Amniotic stem cell (primary cell): ENCODE measurements at regions not wholly inside any gene's neighbourhood (a gene's known extent, or its start where the extent isn't known, plus 50 kb on each side); places are given as distances from the start of the nearest gene placed in this dataset.

Experiments
- DNase-seq: peaks from one replicate; lab custom pipeline; 2025; lab: John Stamatoyannopoulos, UW

GRCh38 chr4:117429506-117429905, 344.1 kb upstream of the TRAM1L1 start:
- DNase-seq = no peak

GRCh38 chr4:117434424-117434823, 349.0 kb upstream of the TRAM1L1 start:
- no peak for DNase-seq

- no peak for DNase-seq
These were observed 362.5 kb upstream of the TRAM1L1 start for GRCh38 chr4:117447925-117448324.

- DNase-seq = no peak
These were observed 369.7 kb upstream of the TRAM1L1 start for GRCh38 chr4:117455088-117455487.

- DNase-seq = no peak
These were observed 381.0 kb upstream of the TRAM1L1 start for GRCh38 chr4:117466388-117466787.

DNA sequence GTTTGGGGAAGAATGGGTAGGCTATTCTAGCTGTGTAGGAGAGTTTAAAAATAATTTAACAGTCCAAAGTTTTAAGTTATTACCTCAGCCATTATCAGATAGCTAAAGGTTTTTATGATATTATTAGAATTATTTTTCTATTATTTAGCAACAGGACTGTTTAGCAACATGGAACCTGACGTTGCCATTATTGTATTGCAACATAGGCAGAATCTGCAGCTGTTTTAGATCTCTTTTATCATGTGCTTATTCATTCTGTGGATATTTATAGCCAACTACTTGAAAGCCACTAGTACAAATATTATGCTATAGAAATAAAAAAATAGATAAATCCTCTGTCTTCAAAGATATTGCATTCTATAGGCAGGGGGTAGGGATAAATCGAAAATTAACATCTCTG, 382.0 kb upstream of the TRAM1L1 start:
- DNase-seq = no peak

GRCh38 chr4:117474987-117475386, 389.6 kb upstream of the TRAM1L1 start:
- no peak for DNase-seq

DNA sequence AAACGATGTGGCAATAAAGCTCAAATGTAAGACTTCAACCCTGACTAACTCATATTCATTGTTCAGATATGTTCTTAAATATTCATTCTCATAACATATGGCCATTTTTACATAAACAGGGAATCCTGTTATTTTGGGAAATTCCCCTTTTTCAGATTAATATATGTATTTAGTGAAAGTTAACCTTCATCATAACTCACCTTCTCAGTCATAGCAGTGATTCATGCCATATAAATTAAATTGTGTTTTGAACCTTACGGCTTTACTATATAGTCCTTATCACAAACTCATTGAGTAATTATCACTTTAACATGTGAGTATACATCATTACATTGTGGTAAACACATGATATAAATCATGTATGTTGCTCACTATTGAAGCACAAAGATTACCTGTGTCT, 392.5 kb upstream of the TRAM1L1 start:
- DNase-seq = no peak

DNA sequence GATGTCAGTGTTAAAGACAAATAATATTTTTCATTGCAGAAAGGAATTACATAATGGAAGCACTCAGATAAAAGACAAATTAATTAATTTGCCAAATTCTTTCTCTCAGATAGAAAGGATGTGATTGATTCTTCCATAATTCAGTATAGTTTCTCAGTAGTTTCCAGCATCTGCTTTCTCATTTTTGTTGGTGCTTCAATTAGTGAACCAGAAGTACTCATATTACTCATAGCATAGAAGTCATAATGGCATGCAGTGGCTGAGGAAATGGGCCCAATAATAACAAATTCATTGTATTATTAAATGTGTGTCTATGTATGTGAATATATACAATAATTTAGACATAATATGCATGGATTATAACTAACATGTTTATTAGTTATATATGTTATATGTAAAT, 393.3 kb upstream of the TRAM1L1 start:
- DNase-seq = no peak

DNA sequence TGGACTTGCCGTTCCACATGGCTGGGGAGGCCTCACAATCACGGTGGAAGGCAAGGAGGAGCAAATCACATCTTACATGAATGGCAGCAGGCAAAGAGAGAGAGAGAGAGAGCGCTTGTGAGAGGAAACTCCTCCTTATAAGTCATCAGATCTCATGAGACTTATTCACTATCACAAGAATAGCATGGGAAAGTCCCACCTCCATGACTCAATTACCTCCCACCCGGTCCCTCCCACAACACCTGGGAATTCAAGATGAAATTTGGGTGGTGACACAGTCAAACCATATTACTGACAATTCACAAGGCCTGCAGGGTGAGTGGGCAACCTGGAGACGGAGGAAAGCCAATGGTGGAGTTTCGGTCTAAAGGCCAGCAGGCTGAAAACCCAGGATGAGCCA, 394.3 kb upstream of the TRAM1L1 start:
- DNase-seq = no peak

DNA sequence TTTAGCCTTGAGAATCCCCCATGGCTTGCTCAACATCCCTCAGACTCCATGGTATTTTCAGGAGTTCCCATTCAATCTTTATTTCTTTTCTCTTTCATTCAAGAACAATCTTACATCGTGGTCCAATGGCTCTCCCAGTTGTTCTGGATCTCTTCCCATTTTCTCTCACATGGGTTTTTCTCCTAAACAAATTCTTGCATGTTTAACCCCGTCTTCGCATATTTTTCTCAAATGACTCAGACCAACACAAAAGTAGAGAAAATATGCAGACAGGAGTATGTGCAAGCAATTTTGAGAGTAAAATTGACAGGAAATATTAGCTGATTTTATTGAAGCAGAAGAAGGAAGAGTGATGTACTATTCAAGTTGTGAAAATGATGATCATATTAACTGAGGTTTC, 396.4 kb upstream of the TRAM1L1 start:
- no peak for DNase-seq

GRCh38 chr4:117488692-117489091, 403.3 kb upstream of the TRAM1L1 start:
- DNase-seq = no peak

- DNase-seq = no peak
These were observed 403.7 kb upstream of the TRAM1L1 start for GRCh38 chr4:117489107-117489506.

- no peak for DNase-seq
These were observed 406.1 kb upstream of the TRAM1L1 start for GRCh38 chr4:117491516-117491915.

GRCh38 chr4:117495802-117496201, 410.4 kb upstream of the TRAM1L1 start:
- no peak for DNase-seq

DNA sequence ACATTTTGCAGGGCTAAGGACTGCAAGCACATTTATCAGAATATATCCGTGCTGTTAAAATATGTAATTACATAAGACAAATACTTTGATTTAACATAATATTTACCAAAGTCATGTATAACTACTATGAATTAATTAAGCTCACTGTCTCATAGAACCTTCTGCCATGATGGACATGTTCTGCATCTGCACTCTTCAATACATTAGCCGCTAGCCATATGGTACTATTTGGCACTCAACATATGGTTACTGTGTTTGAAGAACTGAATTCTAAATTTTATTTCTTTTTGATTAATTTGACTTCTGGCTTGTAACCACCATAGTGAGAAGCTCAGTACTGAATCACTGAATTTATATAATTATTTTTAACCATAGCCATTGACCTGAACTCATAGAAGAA, 427.0 kb upstream of the TRAM1L1 start:
- no peak for DNase-seq

DNA sequence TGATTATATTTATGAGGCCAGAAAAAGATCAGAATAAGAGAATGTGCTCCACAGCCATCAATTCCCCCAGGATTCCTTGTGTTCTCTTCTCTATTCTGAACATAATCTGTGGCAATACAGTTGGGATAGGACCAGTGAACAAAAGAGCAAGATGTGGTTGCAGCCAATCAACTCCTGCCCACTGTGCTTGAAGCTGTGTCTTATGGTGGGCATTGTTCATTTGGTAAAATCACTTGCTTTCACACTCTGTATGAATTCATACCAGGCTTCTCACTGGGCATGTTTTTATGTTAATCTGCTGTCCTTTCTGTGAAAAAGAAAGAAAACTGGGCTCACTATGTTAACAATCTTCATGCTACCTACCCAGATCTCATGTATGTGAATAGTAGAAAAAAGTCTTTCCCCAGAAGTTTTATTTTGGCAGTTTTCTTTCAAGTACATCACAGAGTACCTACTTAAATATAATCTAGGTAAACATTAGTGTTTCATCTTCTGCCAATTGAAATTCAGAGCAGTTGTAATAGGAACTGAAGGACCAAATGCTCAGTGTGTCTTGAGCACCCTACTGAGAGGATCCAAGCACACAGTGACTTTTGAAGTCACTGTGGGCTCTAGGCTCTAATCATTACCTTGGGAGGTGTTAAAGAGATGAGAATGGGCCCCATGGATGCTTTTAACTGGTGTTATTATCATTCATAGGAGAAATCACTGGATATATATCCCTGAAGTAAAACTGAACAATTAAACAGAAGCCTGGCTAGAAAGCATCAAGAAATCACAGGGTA, 429.2 kb upstream of the TRAM1L1 start:
- no peak for DNase-seq

DNA sequence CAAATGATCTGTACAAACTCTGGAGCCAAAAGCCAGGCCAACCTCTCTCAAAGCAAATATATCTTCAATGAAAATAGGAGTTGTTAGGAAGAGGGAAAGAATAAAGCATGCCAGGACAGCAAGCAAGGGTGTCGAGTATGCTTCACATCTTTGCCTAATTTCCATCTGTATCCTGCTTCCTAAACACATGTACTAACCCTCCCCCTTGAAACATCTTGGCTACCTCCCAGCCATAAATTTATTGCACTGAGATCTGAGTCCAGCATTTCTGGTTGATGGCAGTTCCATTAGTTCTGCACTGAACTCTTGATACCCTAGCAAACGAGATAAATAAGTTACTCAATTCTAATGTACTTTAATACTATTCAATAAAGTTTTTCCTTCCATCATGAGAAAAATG, 430.5 kb upstream of the TRAM1L1 start:
- DNase-seq = no peak

DNA sequence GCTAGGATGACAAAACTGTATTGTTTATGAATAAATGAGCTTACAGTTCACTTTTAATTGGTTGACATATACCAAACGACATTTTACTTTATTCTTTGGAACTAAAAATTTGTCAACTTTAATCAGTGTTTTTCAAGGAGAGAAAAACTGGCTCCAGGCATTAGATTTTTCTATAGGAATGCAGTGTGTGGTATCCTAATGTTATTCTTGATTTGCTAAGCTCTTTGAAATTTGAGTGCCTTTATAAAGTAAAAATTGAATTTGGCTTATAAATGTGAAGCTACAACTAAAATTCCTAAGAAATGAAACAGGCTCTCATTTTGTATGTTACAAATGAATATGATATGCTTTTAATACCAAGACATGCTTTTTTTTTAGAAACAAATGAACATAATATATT, 442.2 kb upstream of the TRAM1L1 start:
- no peak for DNase-seq

DNA sequence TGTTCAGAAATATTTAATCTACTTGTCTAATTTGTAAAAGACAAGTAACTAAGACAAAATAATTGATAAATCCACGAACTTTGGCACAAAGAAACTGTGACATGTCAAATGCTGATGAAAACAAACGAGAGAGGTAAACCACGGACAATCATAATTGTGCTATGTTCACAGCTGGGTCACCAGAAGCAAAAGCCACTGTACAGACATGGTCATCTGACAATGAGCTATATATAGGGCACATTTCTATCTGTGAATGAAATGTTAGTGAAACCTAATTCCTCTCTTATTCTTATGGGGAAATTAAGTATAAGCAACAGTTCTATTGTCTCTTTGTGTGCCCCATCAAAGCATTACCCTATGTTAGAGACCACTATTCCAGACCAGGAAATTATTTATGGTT, 444.0 kb upstream of the TRAM1L1 start:
- no peak for DNase-seq

- no peak for DNase-seq
These were observed 448.1 kb upstream of the TRAM1L1 start for GRCh38 chr4:117533501-117533900.

GRCh38 chr4:117545039-117545438, 459.7 kb upstream of the TRAM1L1 start:
- no peak for DNase-seq

GRCh38 chr4:117549524-117549923, 464.1 kb upstream of the TRAM1L1 start:
- no peak for DNase-seq

DNA sequence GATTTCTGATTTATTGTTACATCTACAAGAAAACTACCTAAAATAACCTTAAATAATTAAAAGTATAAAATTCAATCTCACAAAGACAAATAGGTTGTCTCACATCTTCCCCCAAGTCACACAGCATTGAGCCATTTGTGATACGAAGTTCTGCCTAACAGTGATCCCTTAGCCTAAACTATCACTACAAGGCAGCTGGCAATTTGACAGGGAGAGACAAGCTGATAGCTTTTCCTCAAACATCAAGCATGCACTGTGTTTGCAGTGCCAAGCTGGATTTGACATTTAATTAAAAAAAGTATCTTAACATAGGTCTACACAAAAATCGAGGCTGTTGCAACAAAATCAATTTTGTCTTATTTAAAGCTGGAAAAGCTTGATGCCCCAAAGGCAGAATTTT, 464.7 kb upstream of the TRAM1L1 start:
- no peak for DNase-seq
